Uterus (tissue), 2 donors: ENCODE measurements at regions not wholly inside any gene's neighbourhood (a gene's known extent, or its start where the extent isn't known, plus 50 kb on each side); places are given as distances from the start of the nearest gene placed in this dataset.

Source experiments
- CTCF ChIP-seq, 4 experiments: fragments of 200-600 bp in 2 of 4; fragments of 450-650 bp in 2 of 4; sonication (generic) in 2 of 4; IDR thresholded peaks; one replicate each; pipeline ENCODE4 v1.5.1; 2016 to 2019; ENCODE audit warnings: antibody characterized with exemption in 4 of 4, mild to moderate bottlenecking in 2 of 4, moderate library complexity in 1 of 4
- POLR2A ChIP-seq, 2 donors: fragments of 450-650 bp; IDR thresholded peaks; one replicate each; pipeline ENCODE4 v1.6.1; 2016; ENCODE audit warnings: antibody characterized with exemption in 2 of 2, mild to moderate bottlenecking in 1 of 2, moderate library complexity in 1 of 2

- TF ChIP-seq CTCF (IDR thresholded peaks at IDR 0.05) = no peak
- TF ChIP-seq POLR2A (IDR thresholded peaks at IDR 0.05) = no peak
Observed at GRCh38 chr4:84379917-84380641, 119.0 kb downstream of the NKX6-1 start.
